ENCODE measurements at regions not wholly inside any gene's neighbourhood (a gene's known extent, or its start where the extent isn't known, plus 50 kb on each side); places are given as distances from the start of the nearest gene placed in this dataset.

GRCh38 chr4:4689694-4690440 lies 148.0 kb upstream of the STX18 start:
- no peak for DNase-seq

GRCh38 chr4:4687935-4688727 lies 146.3 kb upstream of the STX18 start:
- no peak for DNase-seq

- DNase-seq: no peak
Measured at GRCh38 chr4:4687100-4687499, 145.3 kb upstream of the STX18 start.

DNA sequence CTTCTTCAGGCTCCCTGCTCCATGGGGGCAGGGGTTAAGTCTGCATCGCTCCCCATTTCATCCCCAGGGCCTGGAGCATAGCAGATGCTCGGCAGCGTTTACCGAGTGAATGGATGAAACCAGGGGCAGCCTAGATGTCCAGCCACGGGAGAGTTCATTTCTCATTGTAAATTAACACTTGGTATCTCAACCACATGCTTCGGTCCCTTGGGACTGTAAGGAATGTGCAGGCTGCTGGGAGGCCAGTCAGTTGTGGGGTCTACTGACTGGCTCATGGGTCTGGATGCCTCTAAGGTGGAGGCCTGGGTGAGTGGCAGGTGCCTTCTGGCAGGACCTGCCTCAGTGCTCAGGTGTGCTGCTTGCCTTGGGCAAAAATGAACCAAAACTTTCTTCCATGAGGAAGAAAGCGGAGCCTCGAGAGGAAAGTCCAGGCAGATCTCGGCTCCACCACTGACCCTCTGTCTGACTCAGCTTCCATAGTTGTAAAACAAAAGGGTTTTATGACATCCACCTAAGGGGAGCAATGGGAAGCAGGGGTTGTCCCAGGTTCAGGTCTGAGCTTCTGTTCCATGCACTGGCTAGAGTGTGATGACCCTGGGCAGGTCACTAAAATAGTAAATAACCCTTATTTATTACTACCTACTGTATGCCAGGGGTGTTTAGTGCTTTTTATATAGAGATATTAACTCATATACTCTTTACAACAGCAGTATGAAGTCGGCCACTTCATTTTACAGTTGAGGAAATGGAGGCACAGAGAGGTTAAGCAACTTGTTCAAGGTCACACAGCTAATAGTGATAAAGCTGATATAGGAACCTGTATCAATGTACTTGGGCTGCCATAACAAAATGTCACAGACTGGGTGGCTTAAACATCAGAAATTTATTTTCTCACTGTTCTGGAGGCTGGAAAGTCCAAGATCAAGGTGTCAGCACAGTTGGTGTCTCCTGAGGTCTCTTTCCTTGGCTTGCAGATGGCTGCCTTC lies 144.3 kb upstream of the STX18 start:
- no peak for DNase-seq

DNA sequence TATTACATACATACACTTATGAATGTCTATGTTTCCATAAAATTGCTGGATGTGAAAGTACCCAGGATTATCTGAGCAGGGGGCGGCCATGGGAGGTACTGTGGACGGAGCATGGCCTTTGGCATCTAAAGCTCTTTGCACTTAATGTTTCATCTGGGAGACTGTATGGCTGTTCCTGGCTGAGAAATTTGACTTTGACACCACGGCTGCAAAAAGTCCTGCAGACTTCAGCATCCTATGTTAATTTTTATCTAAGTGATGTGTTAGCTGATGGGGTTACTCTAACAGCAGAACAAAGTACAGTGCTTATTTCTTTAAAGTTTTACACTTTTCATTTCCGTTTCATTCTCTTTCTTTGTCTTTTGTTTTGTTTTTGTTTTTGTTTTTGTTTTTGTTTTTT lies 139.8 kb upstream of the STX18 start:
- no peak for DNase-seq

DNA sequence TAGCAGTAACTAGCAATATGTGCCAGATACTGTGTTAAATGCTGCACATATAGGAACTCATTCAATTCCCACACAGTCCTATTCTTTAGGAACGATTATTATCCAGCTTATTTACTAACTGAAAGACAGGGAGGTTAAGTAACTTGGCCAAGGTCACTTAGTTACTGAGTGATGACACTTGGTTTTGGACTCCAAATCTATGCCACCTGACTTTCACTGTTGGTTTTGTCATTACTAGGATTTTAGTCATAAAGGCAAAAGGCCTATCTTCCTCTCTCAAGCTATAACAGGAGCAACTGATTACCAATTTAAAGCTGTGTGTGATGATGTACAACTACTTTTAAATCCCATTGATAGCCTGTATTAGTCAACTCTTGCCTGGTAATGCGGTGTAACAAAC lies 138.9 kb upstream of the STX18 start:
- no peak for DNase-seq

- no peak for DNase-seq
Measured at GRCh38 chr4:4680243-4680642, 138.4 kb upstream of the STX18 start.

GRCh38 chr4:4677556-4678522 lies 136.0 kb upstream of the STX18 start:
- no peak for DNase-seq

GRCh38 chr4:4675641-4676040 lies 133.8 kb upstream of the STX18 start:
- DNase-seq: no peak

GRCh38 chr4:4675051-4675581 lies 133.3 kb upstream of the STX18 start:
- DNase-seq: no peak

DNA sequence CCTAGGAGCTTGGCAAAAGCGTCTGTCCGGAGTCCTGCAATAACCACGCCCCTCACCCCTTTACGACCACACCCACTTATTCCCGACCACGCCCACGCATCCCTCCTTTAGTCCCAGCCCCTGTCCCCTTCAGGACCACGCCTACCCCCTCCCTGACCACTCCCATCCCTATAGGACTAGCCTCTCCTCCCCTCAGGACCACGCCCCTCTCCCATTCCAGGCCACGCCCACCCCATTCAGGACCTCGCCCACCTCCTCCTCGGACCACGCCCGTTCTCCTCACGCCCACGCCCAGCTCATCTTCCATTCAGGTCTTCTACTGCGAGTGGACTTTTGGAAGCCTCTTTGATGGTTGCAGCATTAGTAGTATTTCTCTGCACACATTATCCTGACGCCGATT lies 131.2 kb upstream of the STX18 start:
- no peak for DNase-seq

GRCh38 chr4:4672402-4672801 lies 130.6 kb upstream of the STX18 start:
- no peak for DNase-seq

GRCh38 chr4:4671774-4672349 lies 130.0 kb upstream of the STX18 start:
- no peak for DNase-seq

GRCh38 chr4:4670869-4671268 lies 129.0 kb upstream of the STX18 start:
- no peak for DNase-seq

- no peak for DNase-seq
Measured at GRCh38 chr4:4668355-4669210, 126.7 kb upstream of the STX18 start.

- DNase-seq: no peak
Measured at GRCh38 chr4:4667622-4668081, 125.8 kb upstream of the STX18 start.

- no peak for DNase-seq
Measured at GRCh38 chr4:4666693-4667621, 125.1 kb upstream of the STX18 start.

- no peak for DNase-seq
Measured at GRCh38 chr4:4666187-4666586, 124.3 kb upstream of the STX18 start.

DNA sequence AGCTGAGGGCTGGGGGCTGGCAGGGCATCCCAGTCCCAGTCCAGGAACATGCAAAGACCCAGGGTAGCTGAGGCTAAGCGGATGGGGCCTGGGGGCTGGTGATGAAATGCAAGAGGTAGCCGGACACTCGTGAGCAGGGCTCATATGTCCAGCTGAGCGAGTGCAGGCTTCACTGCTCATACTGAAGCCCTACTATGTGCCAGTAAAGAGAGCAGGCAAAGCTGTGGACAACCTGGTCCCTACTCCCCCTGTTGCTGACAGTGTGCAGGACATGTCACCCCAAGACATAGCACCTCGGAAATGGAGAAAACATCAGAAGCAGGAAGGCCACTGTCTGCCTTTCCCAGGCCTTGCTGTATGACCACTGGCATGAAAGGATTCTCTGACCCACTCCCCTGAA lies 122.4 kb upstream of the STX18 start:
- no peak for DNase-seq

Data from NCI-H1092 (cell line).